ENCODE measurements at regions not wholly inside any gene's neighbourhood (a gene's known extent, or its start where the extent isn't known, plus 50 kb on each side); places are given as distances from the start of the nearest gene placed in this dataset.

DNA sequence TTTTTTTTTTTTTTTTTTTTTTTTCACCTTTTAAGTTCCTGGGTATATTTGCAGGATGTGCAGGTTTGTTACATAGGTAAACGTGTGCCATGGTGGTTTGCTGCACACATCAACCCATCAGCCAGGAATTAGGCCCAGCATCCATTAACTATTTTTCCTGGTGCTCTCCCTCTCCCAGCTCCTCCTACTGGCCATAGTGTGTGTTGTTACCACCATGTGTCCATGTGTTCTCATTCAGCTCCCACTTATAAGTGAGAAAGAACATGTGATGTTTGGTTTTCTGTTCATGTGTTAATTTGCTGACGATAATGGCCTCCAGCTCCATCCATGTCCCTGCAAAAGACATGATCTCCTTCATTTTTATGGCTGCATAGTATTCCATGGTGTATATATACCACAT lies 350.5 kb downstream of the MAN2A1 start:
- no peaks in the 10 kb centered on the region for H3F3A ChIP-seq (ENCODE audit: insufficient read depth, low read length)
- H3K9me2 ChIP-seq (ENCODE audit: low read depth, low read length), result no peaks in the 10 kb centered on the region
- peaks cover 2% of the 10 kb centered on the region; the same call in 1 of the 2 replicates for H3K9me3 ChIP-seq (ENCODE audit: low read length)
- no peak overlapping the region for H3K9ac ChIP-seq (ENCODE audit: low read length)
- no peak overlapping the region for H2AFZ ChIP-seq (ENCODE audit: low read length)
- H3K79me2 ChIP-seq (ENCODE audit: insufficient read depth, low read length), result no peaks in the 10 kb centered on the region
- no peak overlapping the region for H3K27ac ChIP-seq (ENCODE audit: low read depth, low read length, poor library complexity, severe bottlenecking)
- no peaks in the 10 kb centered on the region for H3K36me3 ChIP-seq (ENCODE audit: insufficient read depth, low read length)
- no peaks in the 10 kb centered on the region for H3K4me1 ChIP-seq (ENCODE audit: insufficient read depth, low read length, severe bottlenecking)
- H3K27me3 ChIP-seq (ENCODE audit: insufficient read depth, low read length), result no peaks in the 10 kb centered on the region
- no peak overlapping the region for H3K4me3 ChIP-seq (ENCODE audit: low read depth, low read length, poor library complexity, severe bottlenecking)
- TF ChIP-seq EZH2 (IDR thresholded peaks at IDR 0.05; ENCODE audit: borderline replicate concordance, low read length) (no peak), CTCF (IDR thresholded peaks at IDR 0.05; ENCODE audit: low read length) (no peak)
- H3K4me2 ChIP-seq (ENCODE audit: low read length), result no peak overlapping the region
- no peaks in the 10 kb centered on the region for H4K20me1 ChIP-seq (ENCODE audit: insufficient read depth, low read length)

DNA sequence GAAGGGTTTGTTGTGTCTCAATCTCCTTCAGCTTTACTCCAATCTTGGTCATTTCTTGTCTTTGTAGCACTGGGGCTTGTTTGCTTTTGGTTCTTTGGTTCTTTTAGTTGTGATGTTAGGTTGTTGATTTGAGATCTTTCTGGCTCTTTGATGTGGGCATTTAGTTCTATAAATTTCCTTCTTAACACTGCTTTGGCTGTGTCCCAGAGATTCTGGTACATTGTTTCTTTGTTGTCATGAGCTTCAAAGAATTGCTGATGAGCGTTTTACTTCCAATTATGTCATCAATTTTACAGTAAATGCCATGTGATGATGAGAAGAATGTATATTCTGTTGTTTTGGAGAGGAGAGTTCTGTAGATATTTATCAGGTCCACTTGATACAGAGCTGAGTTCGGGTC lies 353.3 kb downstream of the MAN2A1 start:
- no peaks in the 10 kb centered on the region for H3K79me2 ChIP-seq (ENCODE audit: insufficient read depth, low read length)
- H3K27me3 ChIP-seq (ENCODE audit: insufficient read depth, low read length), result no peaks in the 10 kb centered on the region
- H3K9me3 ChIP-seq (ENCODE audit: low read length), result peaks cover 2% of the 10 kb centered on the region; the same call in 1 of the 2 replicates
- H3K9ac ChIP-seq (ENCODE audit: low read length), result no peak overlapping the region
- H3K4me2 ChIP-seq (ENCODE audit: low read length), result no peak overlapping the region
- H3K36me3 ChIP-seq (ENCODE audit: insufficient read depth, low read length), result 0 out of 2 replicates have a peak, but pooled peaks cover 5% of the 10 kb centered on the region
- H3K4me1 ChIP-seq (ENCODE audit: insufficient read depth, low read length, severe bottlenecking), result no peaks in the 10 kb centered on the region
- H2AFZ ChIP-seq (ENCODE audit: low read length), result no peak overlapping the region
- H3K4me3 ChIP-seq (ENCODE audit: low read depth, low read length, poor library complexity, severe bottlenecking), result no peak overlapping the region
- H4K20me1 ChIP-seq (ENCODE audit: insufficient read depth, low read length), result no peaks in the 10 kb centered on the region
- no peaks in the 10 kb centered on the region for H3F3A ChIP-seq (ENCODE audit: insufficient read depth, low read length)
- TF ChIP-seq CTCF (IDR thresholded peaks at IDR 0.05; ENCODE audit: low read length) (no peak), EZH2 (IDR thresholded peaks at IDR 0.05; ENCODE audit: borderline replicate concordance, low read length) (no peak)
- H3K9me2 ChIP-seq (ENCODE audit: low read depth, low read length), result no peaks in the 10 kb centered on the region
- no peak overlapping the region for H3K27ac ChIP-seq (ENCODE audit: low read depth, low read length, poor library complexity, severe bottlenecking)

DNA sequence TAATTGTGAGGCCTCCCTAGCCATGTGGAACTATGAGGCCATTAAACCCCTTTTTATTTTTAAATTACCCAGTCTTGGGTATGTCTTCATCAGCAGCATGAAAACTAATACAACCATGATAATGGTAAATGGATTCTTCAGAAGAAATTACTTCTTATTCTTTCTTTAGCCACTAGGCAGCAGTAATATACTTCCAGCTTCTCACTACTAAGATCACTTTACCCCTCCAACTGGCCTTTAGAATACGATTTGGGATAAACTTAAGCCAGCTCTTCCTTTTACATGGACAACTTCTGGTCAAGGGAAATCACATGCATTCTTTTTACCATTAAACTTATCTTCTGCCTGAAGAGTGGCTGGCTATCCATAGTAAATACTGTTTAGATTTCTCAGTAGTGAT lies 355.4 kb downstream of the MAN2A1 start:
- no peak overlapping the region for H3K9ac ChIP-seq (ENCODE audit: low read length)
- peaks cover 18% of the 10 kb centered on the region for H3K4me1 ChIP-seq (ENCODE audit: insufficient read depth, low read length, severe bottlenecking)
- no peaks in the 10 kb centered on the region for H3K27me3 ChIP-seq (ENCODE audit: insufficient read depth, low read length)
- no peak for TF ChIP-seq EZH2 (IDR thresholded peaks at IDR 0.05; ENCODE audit: borderline replicate concordance, low read length)
- TF ChIP-seq CTCF (IDR thresholded peaks at IDR 0.05; ENCODE audit: low read length), result peak; percentile 21; the same call in 1 of the 2 replicates
- peaks cover 2% of the 10 kb centered on the region; the same call in 1 of the 2 replicates for H3K9me3 ChIP-seq (ENCODE audit: low read length)
- no peaks in the 10 kb centered on the region for H3K9me2 ChIP-seq (ENCODE audit: low read depth, low read length)
- no peak overlapping the region for H3K27ac ChIP-seq (ENCODE audit: low read depth, low read length, poor library complexity, severe bottlenecking)
- 0 out of 2 replicates have a peak, but pooled peaks cover 5% of the 10 kb centered on the region for H3K36me3 ChIP-seq (ENCODE audit: insufficient read depth, low read length)
- no peak overlapping the region for H3K4me2 ChIP-seq (ENCODE audit: low read length)
- no peaks in the 10 kb centered on the region for H4K20me1 ChIP-seq (ENCODE audit: insufficient read depth, low read length)
- no peaks in the 10 kb centered on the region for H3F3A ChIP-seq (ENCODE audit: insufficient read depth, low read length)
- H3K79me2 ChIP-seq (ENCODE audit: insufficient read depth, low read length), result no peaks in the 10 kb centered on the region
- H3K4me3 ChIP-seq (ENCODE audit: low read depth, low read length, poor library complexity, severe bottlenecking), result no peak overlapping the region
- H2AFZ ChIP-seq (ENCODE audit: low read length), result no peak overlapping the region

Data from OCI-LY1 (cell line).